ENCODE measurements at regions not wholly inside any gene's neighbourhood (a gene's known extent, or its start where the extent isn't known, plus 50 kb on each side); places are given as distances from the start of the nearest gene placed in this dataset.
"Not testable (repeated sequence)": the region's sequence is repeated elsewhere in the genome, so short reads cannot be mapped to it uniquely, and the experiment has no call there.

GRCh38 chr10:130352291-130352645 is 216.1 kb downstream of the GLRX3 start:
- no peak for DNase-seq

GRCh38 chr10:130353928-130354572 is 217.9 kb downstream of the GLRX3 start:
- DNase-seq, result no peak

- no peak for DNase-seq
Measured at GRCh38 chr10:130354573-130354954, 218.4 kb downstream of the GLRX3 start.

- DNase-seq, result no peak
Measured at GRCh38 chr10:130354976-130355795, 219.0 kb downstream of the GLRX3 start.

- DNase-seq, result not testable (repeated sequence)
Measured at GRCh38 chr10:130356429-130356828, 220.2 kb downstream of the GLRX3 start.

- no peak for DNase-seq
Measured at GRCh38 chr10:130357226-130357625, 221.0 kb downstream of the GLRX3 start.

- no peak for DNase-seq
Measured at GRCh38 chr10:130357951-130358350, 221.8 kb downstream of the GLRX3 start.

- no peak for DNase-seq
Measured at GRCh38 chr10:130358981-130359650, 222.9 kb downstream of the GLRX3 start.

GRCh38 chr10:130359711-130360110 is 223.5 kb downstream of the GLRX3 start:
- no peak for DNase-seq

GRCh38 chr10:130360826-130361311 is 224.7 kb downstream of the GLRX3 start:
- DNase-seq, result no peak

GRCh38 chr10:130361351-130362105 is 225.3 kb downstream of the GLRX3 start:
- no peak for DNase-seq

- no peak for DNase-seq
Measured at GRCh38 chr10:130362308-130362761, 226.1 kb downstream of the GLRX3 start.

- no peak for DNase-seq
Measured at GRCh38 chr10:130363051-130363450, 226.9 kb downstream of the GLRX3 start.

- DNase-seq, result no peak
Measured at GRCh38 chr10:130363899-130364445, 227.8 kb downstream of the GLRX3 start.

- DNase-seq, result no peak
Measured at GRCh38 chr10:130364631-130365411, 228.6 kb downstream of the GLRX3 start.

- DNase-seq, result no peak
Measured at GRCh38 chr10:130368761-130369560, 232.8 kb downstream of the GLRX3 start.

- DNase-seq, result no peak
Measured at GRCh38 chr10:130369645-130370381, 233.6 kb downstream of the GLRX3 start.

- DNase-seq, result no peak
Measured at GRCh38 chr10:130370721-130371120, 234.5 kb downstream of the GLRX3 start.

- no peak for DNase-seq
Measured at GRCh38 chr10:130371156-130371555, 235.0 kb downstream of the GLRX3 start.

- no peak for DNase-seq
Measured at GRCh38 chr10:130371666-130372065, 235.5 kb downstream of the GLRX3 start.

All from hematopoietic multipotent progenitor cell treated with erythropoietin and hydrocortisone succinate and interleukin-3 and kit ligand, for 6 days (in vitro differentiated cells).